Natural killer cell (primary cell): ENCODE measurements at regions not wholly inside any gene's neighbourhood (a gene's known extent, or its start where the extent isn't known, plus 50 kb on each side); places are given as distances from the start of the nearest gene placed in this dataset.

Experiments used
- ATAC-seq, 3 donors: fragments of 150-1000 bp in 2 of 3; fragments of 200-7000 bp in 1 of 3; cut with Tn5 transposase; 1 replicate in 1 of 3; 2 replicates in 2 of 3; pipeline ENCODE4 v1.10.0; 2021; ENCODE audit warnings: mild to moderate bottlenecking in 2 of 3, moderate library complexity in 2 of 3
- DNase-seq, 2 donors: peaks; one replicate each; pipeline versions ENCODE4 v3.0.0 to v3.0.0-alpha.2; 2013 to 2021; ENCODE audit warnings: mixed read lengths in 1 of 2
- H3K27ac ChIP-seq: one replicate; pipeline ENCODE4 v1.5.1; 2013; ENCODE audit warnings: mild to moderate bottlenecking, low read length
- H3K27me3 ChIP-seq: one replicate; pipeline ENCODE4 v1.6.1; 2013; ENCODE audit warnings: low read length; ENCODE audit not compliant: control insufficient read depth, insufficient read depth
- H3K36me3 ChIP-seq: one replicate; pipeline ENCODE4 v1.6.1; 2013; ENCODE audit warnings: low read length; ENCODE audit not compliant: control insufficient read depth, insufficient read depth
- H3K4me1 ChIP-seq: one replicate; pipeline ENCODE4 v1.6.1; 2013; ENCODE audit warnings: low read length; ENCODE audit not compliant: control insufficient read depth, insufficient read depth
- H3K4me3 ChIP-seq: one replicate; pipeline ENCODE4 v1.5.1; 2013; ENCODE audit warnings: low read length
- H3K9me3 ChIP-seq: one replicate; pipeline ENCODE4 v1.6.1; 2013; ENCODE audit warnings: low read length; ENCODE audit not compliant: control insufficient read depth, insufficient read depth
- H3K27ac Mint-ChIP-seq, 2 donors: one replicate each; pipeline ENCODE4 v1.8.0; 2022; ENCODE audit warnings: mild to moderate bottlenecking in 2 of 2, mixed read lengths in 2 of 2, moderate library complexity in 1 of 2
- H3K27me3 Mint-ChIP-seq, 2 donors: one replicate each; pipeline ENCODE4 v1.8.0; 2022; ENCODE audit warnings: low read depth in 2 of 2, mixed read lengths in 2 of 2
- H3K36me3 Mint-ChIP-seq: one replicate; pipeline ENCODE4 v1.8.0; 2022; ENCODE audit warnings: mixed read lengths
- H3K4me1 Mint-ChIP-seq, 2 donors: one replicate each; pipeline ENCODE4 v1.8.0; 2022; ENCODE audit warnings: mixed read lengths in 2 of 2
- H3K4me3 Mint-ChIP-seq: one replicate; pipeline ENCODE4 v1.8.0; 2022; ENCODE audit warnings: mild to moderate bottlenecking, moderate library complexity, mixed read lengths
- H3K9me3 Mint-ChIP-seq, 2 donors: one replicate each; pipeline ENCODE4 v1.8.0; 2022; ENCODE audit warnings: mixed read lengths in 2 of 2
- CTCF ChIP-seq: fragments of 200-600 bp; IDR thresholded peaks from one replicate; pipeline ENCODE4 v1.8.0; 2022; ENCODE audit warnings: antibody characterized with exemption
- WGBS: methylation state at CpG from one replicate; pipeline ENCODE4 v1.1.7; 2013; ENCODE audit warnings: missing lambda C conversion rate; ENCODE audit not compliant: insufficient coverage; 5-methylcytosine and 5-hydroxymethylcytosine counted together
- intact Hi-C: fragments of 100-400 bp; cut with micrococcal nuclease; formaldehyde crosslinking; loops from one replicate; pipeline ENCODE4 v1.14.2; 2022

- no peak overlapping the region for H3K27ac ChIP-seq
- H3K4me3 ChIP-seq: no peak overlapping the region
- Mint-ChIP-seq H3K36me3 (no peaks in the 10 kb centered on the region), H3K27ac (peak overlapping the region; percentile 59 to 67), H3K9me3 (no peaks in the 10 kb centered on the region), H3K4me3 (no peak overlapping the region), H3K4me1 (peaks cover 61 to 70% of the 10 kb centered on the region in 2 donors), H3K27me3 (no peaks in the 10 kb centered on the region)
- 92% methylated on average over 5 of the region's 5 CpGs for WGBS
- no peak for DNase-seq
- intact Hi-C loops: no loop called here
- TF ChIP-seq CTCF: no peak
- no peaks in the 10 kb centered on the region for H3K9me3 ChIP-seq
- H3K27me3 ChIP-seq: no peaks in the 10 kb centered on the region
- ATAC-seq: no peak
- peaks cover 8% of the 10 kb centered on the region for H3K4me1 ChIP-seq
- H3K36me3 ChIP-seq: peaks cover 7% of the 10 kb centered on the region
These were observed 105.1 kb downstream of the UTRN start for GRCh38 chr6:144390202-144390601.

GRCh38 chr6:144390886-144391285 lies 105.8 kb downstream of the UTRN start:
- intact Hi-C loops: no loop called here
- Histone ChIP-seq H3K27ac (no peak overlapping the region), H3K4me3 (no peak overlapping the region), H3K36me3 (peaks cover 7% of the 10 kb centered on the region), H3K4me1 (peaks cover 8% of the 10 kb centered on the region), H3K27me3 (no peaks in the 10 kb centered on the region), H3K9me3 (no peaks in the 10 kb centered on the region)
- no peaks in the 10 kb centered on the region for H3K36me3 Mint-ChIP-seq
- ATAC-seq (no peak), DNase-seq (no peak)
- H3K4me3 Mint-ChIP-seq: no peak overlapping the region
- no peaks in the 10 kb centered on the region for H3K9me3 Mint-ChIP-seq
- H3K27ac Mint-ChIP-seq: peak overlapping the region; percentile 59 to 67
- no peaks in the 10 kb centered on the region for H3K27me3 Mint-ChIP-seq
- H3K4me1 Mint-ChIP-seq: peaks cover 66 to 70% of the 10 kb centered on the region in 2 donors
- no peak for TF ChIP-seq CTCF

DNA sequence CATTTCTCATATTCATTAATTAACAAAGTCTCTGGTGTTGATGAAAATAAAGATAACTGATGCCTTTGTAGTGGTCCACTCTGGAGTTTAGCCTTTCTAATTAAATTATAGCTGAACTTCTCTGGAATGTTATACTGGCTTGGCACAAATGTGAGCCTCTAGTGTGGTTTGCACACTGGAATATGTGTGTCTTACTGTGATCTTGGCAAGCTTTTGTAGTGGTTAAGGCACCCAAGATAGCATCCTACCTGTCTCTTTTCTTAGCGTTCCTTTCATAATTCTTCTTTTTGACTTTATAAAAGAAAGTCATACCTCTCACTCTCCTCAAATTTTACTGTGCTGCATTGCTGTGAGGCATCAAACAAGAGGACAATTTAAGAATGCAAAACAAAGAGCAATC lies 107.4 kb downstream of the UTRN start:
- Mint-ChIP-seq H3K9me3 (no peaks in the 10 kb centered on the region), H3K27me3 (no peaks in the 10 kb centered on the region), H3K36me3 (no peaks in the 10 kb centered on the region), H3K4me3 (no peak overlapping the region), H3K4me1 (peaks cover 79 to 83% of the 10 kb centered on the region in 2 donors), H3K27ac (peak overlapping the region; percentile 59 to 67)
- WGBS: 15% methylated on average over 1 of the region's 1 CpG
- H3K27ac ChIP-seq: no peak overlapping the region
- H3K4me1 ChIP-seq: peaks cover 8% of the 10 kb centered on the region
- intact Hi-C loops: no loop called here
- H3K9me3 ChIP-seq: peaks cover under 1% of the 10 kb centered on the region
- no peak for TF ChIP-seq CTCF
- no peaks in the 10 kb centered on the region for H3K27me3 ChIP-seq
- DNase-seq (no peak), ATAC-seq (no peak)
- H3K36me3 ChIP-seq: peaks cover 5% of the 10 kb centered on the region
- H3K4me3 ChIP-seq: no peak overlapping the region

- peaks cover 8% of the 10 kb centered on the region for H3K36me3 Mint-ChIP-seq
- H3K4me3 Mint-ChIP-seq: no peak overlapping the region
- DNase-seq (no peak), ATAC-seq (peak in 1 of 3 donors; percentile 12)
- peak overlapping the region; percentile 59 to 67 for H3K27ac Mint-ChIP-seq
- intact Hi-C loops: no loop called here
- no peaks in the 10 kb centered on the region for H3K27me3 ChIP-seq
- WGBS: 48% methylated on average over 3 of the region's 4 CpGs
- H3K4me1 Mint-ChIP-seq: peaks cover 81 to 83% of the 10 kb centered on the region in 2 donors
- H3K4me1 ChIP-seq: peaks cover 8% of the 10 kb centered on the region
- H3K9me3 ChIP-seq: peaks cover 8% of the 10 kb centered on the region
- H3K27ac ChIP-seq: no peak overlapping the region
- TF ChIP-seq CTCF: no peak
- H3K27me3 Mint-ChIP-seq: no peaks in the 10 kb centered on the region
- H3K9me3 Mint-ChIP-seq: peaks cover 0 to 3% of the 10 kb centered on the region in 2 donors
- H3K4me3 ChIP-seq: no peak overlapping the region
- peaks cover 2% of the 10 kb centered on the region for H3K36me3 ChIP-seq
These were observed 109.1 kb downstream of the UTRN start for GRCh38 chr6:144394210-144394609.
